ENCODE measurements at regions not wholly inside any gene's neighbourhood (a gene's known extent, or its start where the extent isn't known, plus 50 kb on each side); places are given as distances from the start of the nearest gene placed in this dataset.

GRCh38 chr1:87450615-87451209, 122.0 kb downstream of the LMO4 start:
- TF ChIP-seq, protein P1, sequence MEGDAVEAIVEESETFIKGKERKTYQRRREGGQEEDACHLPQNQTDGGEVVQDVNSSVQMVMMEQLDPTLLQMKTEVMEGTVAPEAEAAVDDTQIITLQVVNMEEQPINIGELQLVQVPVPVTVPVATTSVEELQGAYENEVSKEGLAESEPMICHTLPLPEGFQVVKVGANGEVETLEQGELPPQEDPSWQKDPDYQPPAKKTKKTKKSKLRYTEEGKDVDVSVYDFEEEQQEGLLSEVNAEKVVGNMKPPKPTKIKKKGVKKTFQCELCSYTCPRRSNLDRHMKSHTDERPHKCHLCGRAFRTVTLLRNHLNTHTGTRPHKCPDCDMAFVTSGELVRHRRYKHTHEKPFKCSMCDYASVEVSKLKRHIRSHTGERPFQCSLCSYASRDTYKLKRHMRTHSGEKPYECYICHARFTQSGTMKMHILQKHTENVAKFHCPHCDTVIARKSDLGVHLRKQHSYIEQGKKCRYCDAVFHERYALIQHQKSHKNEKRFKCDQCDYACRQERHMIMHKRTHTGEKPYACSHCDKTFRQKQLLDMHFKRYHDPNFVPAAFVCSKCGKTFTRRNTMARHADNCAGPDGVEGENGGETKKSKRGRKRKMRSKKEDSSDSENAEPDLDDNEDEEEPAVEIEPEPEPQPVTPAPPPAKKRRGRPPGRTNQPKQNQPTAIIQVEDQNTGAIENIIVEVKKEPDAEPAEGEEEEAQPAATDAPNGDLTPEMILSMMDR (IDR thresholded peaks at IDR 0.05 in 4 of 5, conservative IDR thresholded peaks at IDR 0.05 in 1 of 5), result no peak
- no peak for TF ChIP-seq POLR2A (IDR thresholded peaks at IDR 0.05)

Measured in gastrocnemius medialis (tissue), 4 donors.